Parathyroid adenoma (tissue), 2 donors: ENCODE measurements at regions not wholly inside any gene's neighbourhood (a gene's known extent, or its start where the extent isn't known, plus 50 kb on each side); places are given as distances from the start of the nearest gene placed in this dataset.

Experiments
- H2AFZ ChIP-seq: fragments of 300-600 bp; sonication (generic); one replicate; pipeline ENCODE4 v1.7.0; 2017; ENCODE audit warnings: antibody characterized with exemption, mild to moderate bottlenecking
- H3K27ac ChIP-seq: fragments of 300-600 bp; sonication (generic); one replicate; pipeline ENCODE4 v1.7.0; 2017
- H3K27me3 ChIP-seq: fragments of 300-600 bp; sonication (generic); one replicate; pipeline ENCODE4 v1.7.0; 2017; ENCODE audit warnings: low read length; ENCODE audit not compliant: control insufficient read depth, insufficient read depth
- H3K36me3 ChIP-seq: fragments of 300-600 bp; sonication (generic); one replicate; pipeline ENCODE4 v1.7.0; 2017; ENCODE audit warnings: low read length; ENCODE audit not compliant: control insufficient read depth, insufficient read depth
- H3K4me1 ChIP-seq: fragments of 300-600 bp; sonication (generic); one replicate; pipeline ENCODE4 v1.7.0; 2017; ENCODE audit warnings: control low read depth
- H3K4me2 ChIP-seq: fragments of 300-600 bp; sonication (generic); one replicate; pipeline ENCODE4 v1.7.0; 2017; ENCODE audit warnings: low read length
- H3K4me3 ChIP-seq: fragments of 300-600 bp; sonication (generic); one replicate; pipeline ENCODE4 v1.7.0; 2017; ENCODE audit warnings: low read depth, low read length
- H3K79me2 ChIP-seq: fragments of 300-600 bp; sonication (generic); one replicate; pipeline ENCODE4 v1.7.0; 2017; ENCODE audit warnings: control low read depth
- H3K9ac ChIP-seq: fragments of 300-600 bp; sonication (generic); one replicate; pipeline ENCODE4 v1.7.0; 2017; ENCODE audit warnings: mild to moderate bottlenecking
- H3K9me3 ChIP-seq: fragments of 300-600 bp; sonication (generic); one replicate; pipeline ENCODE4 v1.7.0; 2017; ENCODE audit warnings: low read length; ENCODE audit not compliant: control insufficient read depth
- CTCF ChIP-seq: fragments of 300-600 bp; sonication (generic); IDR thresholded peaks from one replicate; pipeline ENCODE4 v1.7.0; 2017; ENCODE audit warnings: antibody characterized with exemption, mild to moderate bottlenecking
- donor health status: primary hyperparathyroidism.

DNA sequence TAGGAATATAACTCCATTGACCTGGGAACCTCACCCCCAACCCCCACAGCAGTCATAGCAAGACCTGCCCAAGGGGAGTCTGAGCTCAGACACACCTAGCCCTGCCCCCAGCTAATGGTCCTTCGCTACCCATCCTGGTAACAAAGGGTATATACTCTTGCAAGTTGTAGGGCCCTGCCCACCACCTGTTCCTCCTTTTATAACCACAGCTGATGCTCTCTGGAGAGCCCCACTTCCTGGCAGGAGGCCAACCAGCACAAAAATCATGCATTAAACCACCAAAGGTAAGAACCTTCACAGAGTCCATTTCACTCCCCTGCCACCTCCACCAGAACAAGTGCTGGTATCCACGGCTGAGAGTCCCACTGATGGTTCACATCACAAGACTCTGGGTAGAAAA is 1195.3 kb upstream of the SEMA6A start:
- no peak overlapping the region for H3K4me2 ChIP-seq
- H3K27ac ChIP-seq = no peak overlapping the region
- no peaks in the 10 kb centered on the region for H3K36me3 ChIP-seq
- no peaks in the 10 kb centered on the region for H3K9me3 ChIP-seq
- H2AFZ ChIP-seq = no peak overlapping the region
- H3K9ac ChIP-seq = no peak overlapping the region
- H3K4me1 ChIP-seq = no peaks in the 10 kb centered on the region
- H3K79me2 ChIP-seq = no peaks in the 10 kb centered on the region
- H3K27me3 ChIP-seq = no peaks in the 10 kb centered on the region
- H3K4me3 ChIP-seq = no peak overlapping the region
- no peak for TF ChIP-seq CTCF

DNA sequence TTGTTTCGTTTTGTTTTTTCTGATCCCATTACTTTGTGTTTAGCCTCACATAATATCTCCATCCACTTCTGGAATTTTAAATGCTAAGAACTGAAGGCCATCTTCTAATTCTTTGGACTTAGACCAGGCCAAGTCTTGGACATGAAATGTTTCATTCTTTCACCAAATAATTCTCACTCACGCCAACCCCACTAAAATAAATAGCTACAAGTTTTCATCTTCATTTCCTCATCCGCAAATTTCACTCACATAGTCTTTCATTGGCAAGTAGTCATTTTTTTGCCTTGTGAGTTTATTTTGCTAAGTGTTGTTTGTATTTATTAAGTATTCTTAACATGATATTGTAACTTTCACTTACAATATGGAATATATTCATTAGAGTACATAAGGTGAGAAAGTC is 1188.6 kb upstream of the SEMA6A start:
- H3K4me3 ChIP-seq = no peak overlapping the region
- no peak overlapping the region for H2AFZ ChIP-seq
- H3K79me2 ChIP-seq = no peaks in the 10 kb centered on the region

DNA sequence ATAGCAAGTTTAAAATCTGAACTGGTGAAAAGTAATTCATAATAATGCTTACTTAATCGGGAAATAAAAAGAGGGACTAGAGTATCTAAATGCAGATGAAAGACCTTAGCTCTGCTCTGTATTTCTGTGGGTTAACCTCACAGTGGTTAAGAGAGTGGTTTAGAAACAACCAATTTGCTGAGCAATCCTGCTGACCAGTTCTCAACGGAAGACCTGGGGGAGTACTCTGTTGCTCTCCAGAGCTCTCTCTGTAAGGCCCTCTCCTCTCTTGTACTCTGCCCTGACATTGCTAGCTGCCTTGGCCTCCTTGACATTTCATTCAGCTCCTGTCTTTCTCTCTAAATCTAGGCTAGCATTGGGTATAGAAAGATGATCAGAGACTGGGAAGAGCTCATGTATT is 1186.6 kb upstream of the SEMA6A start:
- no peak overlapping the region for H3K9ac ChIP-seq
- H2AFZ ChIP-seq = no peak overlapping the region
- no peak overlapping the region for H3K4me2 ChIP-seq
- H3K4me1 ChIP-seq = no peaks in the 10 kb centered on the region
- H3K36me3 ChIP-seq = no peaks in the 10 kb centered on the region
- no peak overlapping the region for H3K27ac ChIP-seq
- H3K27me3 ChIP-seq = no peaks in the 10 kb centered on the region
- H3K4me3 ChIP-seq = no peak overlapping the region
- TF ChIP-seq CTCF = no peak
- H3K9me3 ChIP-seq = no peaks in the 10 kb centered on the region
- no peaks in the 10 kb centered on the region for H3K79me2 ChIP-seq

More for the DNA sequence above, 1188.6 kb upstream of the SEMA6A start:
- Histone ChIP-seq H3K27me3 (no peaks in the 10 kb centered on the region), H3K27ac (no peak overlapping the region), H3K4me2 (no peak overlapping the region), H3K9ac (no peak overlapping the region), H3K9me3 (no peaks in the 10 kb centered on the region), H3K4me1 (no peaks in the 10 kb centered on the region), H3K36me3 (no peaks in the 10 kb centered on the region)
- TF ChIP-seq CTCF = no peak

GRCh38 chr5:117759849-117760499 is 1185.4 kb upstream of the SEMA6A start:
- no peak overlapping the region for H2AFZ ChIP-seq
- H3K27me3 ChIP-seq = no peaks in the 10 kb centered on the region
- H3K4me2 ChIP-seq = no peak overlapping the region
- H3K9ac ChIP-seq = no peak overlapping the region
- H3K4me1 ChIP-seq = no peaks in the 10 kb centered on the region
- H3K27ac ChIP-seq = no peak overlapping the region
- H3K79me2 ChIP-seq = no peaks in the 10 kb centered on the region
- no peak overlapping the region for H3K4me3 ChIP-seq
- no peaks in the 10 kb centered on the region for H3K36me3 ChIP-seq
- TF ChIP-seq CTCF = no peak
- H3K9me3 ChIP-seq = no peaks in the 10 kb centered on the region

DNA sequence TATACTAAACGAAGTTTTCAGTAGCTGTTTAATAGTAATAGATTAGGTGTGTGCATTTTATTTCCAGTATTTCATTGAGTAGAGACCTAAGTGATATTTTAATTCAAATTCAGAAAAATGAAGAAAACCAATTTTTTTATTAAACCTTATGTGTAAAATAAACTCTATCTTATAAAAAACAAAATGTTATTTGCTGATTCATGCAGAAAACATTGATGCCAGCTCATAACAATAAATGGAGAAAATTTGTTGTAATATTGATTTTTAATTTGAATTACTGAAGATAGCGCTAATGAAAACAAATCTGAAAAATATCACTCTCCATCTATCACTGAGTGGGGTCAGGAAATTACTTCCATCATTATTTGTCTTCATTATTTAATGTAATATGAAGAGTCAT is 1177.8 kb upstream of the SEMA6A start:
- H3K9ac ChIP-seq = no peak overlapping the region
- no peak overlapping the region for H3K4me2 ChIP-seq
- no peak for TF ChIP-seq CTCF

More for the DNA sequence above, 1177.8 kb upstream of the SEMA6A start:
- Histone ChIP-seq H3K4me3 (no peak overlapping the region), H2AFZ (no peak overlapping the region), H3K27ac (no peak overlapping the region), H3K79me2 (no peaks in the 10 kb centered on the region), H3K9me3 (no peaks in the 10 kb centered on the region), H3K27me3 (no peaks in the 10 kb centered on the region), H3K4me1 (no peaks in the 10 kb centered on the region), H3K36me3 (no peaks in the 10 kb centered on the region)
